HEK293T (cell line): ENCODE measurements at regions not wholly inside any gene's neighbourhood (a gene's known extent, or its start where the extent isn't known, plus 50 kb on each side); places are given as distances from the start of the nearest gene placed in this dataset.

Source experiments
- CTCF ChIA-PET: fragments of 350-600 bp; formaldehyde crosslinking; extraction: SDS; loops from one replicate; lab custom pipeline; 2021; ENCODE audit warnings: antibody characterized with exemption, inconsistent platforms; lab: Yijun Ruan, JAX
- POLR2A ChIA-PET: fragments of 350-600 bp; formaldehyde crosslinking; extraction: SDS; loops from one replicate; lab custom pipeline; 2020; ENCODE audit warnings: antibody characterized with exemption, inconsistent platforms; lab: Yijun Ruan, JAX
- DNase-seq: peaks from one replicate; pipeline ENCODE4 v3.0.0; 2012; ENCODE audit warnings: mixed read lengths; ENCODE audit errors: extremely low spot score
- ARNT ChIP-seq: fragments of 450-650 bp; IDR thresholded peaks from 2 replicates; pipeline ENCODE4 v1.6.1; 2017; ENCODE audit warnings: mild to moderate bottlenecking
- BHLHE40 ChIP-seq: fragments of 450-650 bp; IDR thresholded peaks from 2 replicates; pipeline ENCODE4 v1.6.1; 2016; ENCODE audit warnings: mild to moderate bottlenecking, moderate library complexity, borderline replicate concordance
- CTBP1 ChIP-seq: fragments of 450-650 bp; IDR thresholded peaks from 2 replicates; pipeline ENCODE4 v1.6.1; 2016; ENCODE audit warnings: borderline replicate concordance
- ELF4 ChIP-seq: fragments of 450-650 bp; IDR thresholded peaks from 2 replicates; pipeline ENCODE4 v1.6.1; 2017; ENCODE audit warnings: antibody characterized with exemption
- FOXA1 ChIP-seq: fragments of 450-650 bp; IDR thresholded peaks from 2 replicates; pipeline ENCODE4 v1.6.1; 2016; ENCODE audit warnings: mild to moderate bottlenecking
- FOXK2 ChIP-seq: fragments of 450-650 bp; IDR thresholded peaks from 2 replicates; pipeline ENCODE4 v1.6.1; 2016; ENCODE audit warnings: mild to moderate bottlenecking
- FOXM1 ChIP-seq: fragments of 450-650 bp; IDR thresholded peaks from 2 replicates; pipeline ENCODE4 v1.6.1; 2017; ENCODE audit warnings: mild to moderate bottlenecking, borderline replicate concordance
- HDGF ChIP-seq: fragments of 450-650 bp; IDR thresholded peaks from 2 replicates; pipeline ENCODE4 v1.6.1; 2017; ENCODE audit warnings: antibody characterized with exemption, borderline replicate concordance
- L3MBTL2 ChIP-seq: fragments of 450-650 bp; conservative IDR thresholded peaks from 2 replicates; pipeline ENCODE4 v1.6.1; 2016; ENCODE audit warnings: mild to moderate bottlenecking
- LEF1 ChIP-seq: fragments of 450-650 bp; IDR thresholded peaks from 2 replicates; pipeline ENCODE4 v1.6.1; 2017; ENCODE audit warnings: mild to moderate bottlenecking, borderline replicate concordance
- NFRKB ChIP-seq: fragments of 450-650 bp; IDR thresholded peaks from 2 replicates; pipeline ENCODE4 v1.6.1; 2016; ENCODE audit warnings: mild to moderate bottlenecking, moderate library complexity
- SP1 ChIP-seq: fragments of 450-650 bp; IDR thresholded peaks from 2 replicates; pipeline ENCODE4 v1.6.1; 2017
- SUZ12 ChIP-seq: fragments of 450-650 bp; IDR thresholded peaks from 2 replicates; pipeline ENCODE4 v1.6.1; 2016; ENCODE audit warnings: mild to moderate bottlenecking
- TARDBP ChIP-seq: fragments of 450-650 bp; IDR thresholded peaks from 2 replicates; pipeline ENCODE4 v1.6.1; 2016
- ZNF384 ChIP-seq: fragments of 450-650 bp; IDR thresholded peaks from 2 replicates; pipeline ENCODE4 v1.6.1; 2016
- TF ChIP-seq, protein P1 (sequence below): fragments of 450-650 bp; IDR thresholded peaks from 2 replicates; pipeline ENCODE4 v1.6.1; 2016

DNA sequence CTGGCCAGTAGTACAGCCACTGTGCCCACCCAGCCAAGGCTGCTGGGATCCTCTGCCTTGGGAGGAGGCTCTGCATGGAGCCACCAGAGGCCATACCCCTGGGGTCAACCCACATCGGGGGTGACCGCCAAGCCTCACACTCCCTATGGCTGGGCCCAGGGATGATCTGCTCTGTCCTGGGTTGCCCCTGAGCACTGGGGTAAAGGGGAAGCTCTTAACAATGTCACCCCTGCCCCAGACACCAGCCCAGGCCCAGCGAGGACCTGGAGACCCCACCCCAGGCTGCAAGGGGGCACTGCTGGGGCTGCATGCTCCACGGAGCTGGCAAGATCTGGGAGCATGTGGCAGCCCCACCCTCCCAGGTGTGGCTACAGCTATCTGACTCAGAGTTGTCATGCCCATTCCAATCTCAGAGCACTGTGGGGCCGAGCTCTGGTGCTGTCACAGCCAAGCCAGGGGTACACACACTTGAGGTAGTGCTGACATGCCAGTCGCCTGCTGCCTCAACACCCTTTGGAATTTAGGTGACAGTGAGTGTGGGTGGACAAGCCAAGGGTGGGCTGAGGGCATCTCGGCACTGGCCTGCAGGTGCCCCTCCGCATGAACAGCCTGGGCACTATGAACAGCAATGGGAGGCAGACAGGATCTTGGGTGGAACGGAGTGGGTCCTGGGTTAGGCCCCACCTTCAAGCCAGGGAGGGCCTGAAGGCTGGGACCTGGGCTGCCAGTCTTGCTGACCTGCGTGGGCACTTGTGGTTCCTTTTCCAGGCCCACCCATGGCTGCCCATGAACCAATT, 427.7 kb downstream of the LRRIQ3 start:
- ChIA-PET POLR2A (no interaction called here), CTCF (no interaction called here)
- DNase-seq, result no peak
- TF ChIP-seq NFRKB (no peak), CTBP1 (no peak), FOXA1 (no peak), HDGF (no peak), BHLHE40 (no peak), ELF4 (no peak), FOXM1 (no peak), LEF1 (no peak), TARDBP (no peak), L3MBTL2 (no peak), ARNT (no peak), SUZ12 (no peak), ZNF384 (no peak), FOXK2 (no peak), SP1 (no peak)
- TF ChIP-seq, protein P1, sequence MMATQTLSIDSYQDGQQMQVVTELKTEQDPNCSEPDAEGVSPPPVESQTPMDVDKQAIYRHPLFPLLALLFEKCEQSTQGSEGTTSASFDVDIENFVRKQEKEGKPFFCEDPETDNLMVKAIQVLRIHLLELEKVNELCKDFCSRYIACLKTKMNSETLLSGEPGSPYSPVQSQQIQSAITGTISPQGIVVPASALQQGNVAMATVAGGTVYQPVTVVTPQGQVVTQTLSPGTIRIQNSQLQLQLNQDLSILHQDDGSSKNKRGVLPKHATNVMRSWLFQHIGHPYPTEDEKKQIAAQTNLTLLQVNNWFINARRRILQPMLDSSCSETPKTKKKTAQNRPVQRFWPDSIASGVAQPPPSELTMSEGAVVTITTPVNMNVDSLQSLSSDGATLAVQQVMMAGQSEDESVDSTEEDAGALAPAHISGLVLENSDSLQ, result no peak

DNA sequence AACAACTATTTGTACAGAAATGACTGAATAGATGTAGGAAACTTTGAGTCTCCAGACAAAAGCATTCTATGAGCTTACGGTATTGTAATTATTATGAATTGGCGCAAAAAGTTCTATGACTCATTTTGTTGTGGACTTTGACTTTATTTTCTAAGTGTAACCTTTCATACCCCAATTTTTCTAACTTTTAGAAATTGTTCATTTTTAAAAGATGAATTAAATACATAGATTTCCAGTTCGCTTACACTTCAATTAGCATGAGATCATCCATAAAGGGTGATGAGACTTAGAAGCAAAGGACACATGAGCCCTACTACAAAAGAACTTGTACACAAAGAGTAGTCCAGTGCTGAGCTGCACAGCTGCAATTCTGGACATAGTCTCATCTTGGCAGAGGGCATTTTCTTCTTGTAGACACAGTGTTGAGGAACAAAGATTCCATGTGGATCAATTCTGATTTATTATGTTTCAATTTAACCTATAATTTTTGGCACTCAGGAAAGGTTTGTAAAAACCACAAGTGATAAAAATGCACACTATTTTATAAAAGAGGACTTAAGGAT, 431.1 kb downstream of the LRRIQ3 start:
- POLR2A ChIA-PET, result no interaction called here
- CTCF ChIA-PET, result no interaction called here
- DNase-seq, result no peak
- no peak for TF ChIP-seq SP1
- no peak for TF ChIP-seq SUZ12
- no peak for TF ChIP-seq L3MBTL2
- no peak for TF ChIP-seq FOXM1
- no peak for TF ChIP-seq TARDBP
- no peak for TF ChIP-seq ARNT
- TF ChIP-seq NFRKB, result no peak
- TF ChIP-seq ELF4, result no peak
- no peak for TF ChIP-seq FOXA1
- TF ChIP-seq CTBP1, result no peak
- no peak for TF ChIP-seq HDGF
- TF ChIP-seq, protein P1, result no peak
- no peak for TF ChIP-seq FOXK2
- TF ChIP-seq BHLHE40, result no peak
- TF ChIP-seq LEF1, result no peak
- no peak for TF ChIP-seq ZNF384

DNA sequence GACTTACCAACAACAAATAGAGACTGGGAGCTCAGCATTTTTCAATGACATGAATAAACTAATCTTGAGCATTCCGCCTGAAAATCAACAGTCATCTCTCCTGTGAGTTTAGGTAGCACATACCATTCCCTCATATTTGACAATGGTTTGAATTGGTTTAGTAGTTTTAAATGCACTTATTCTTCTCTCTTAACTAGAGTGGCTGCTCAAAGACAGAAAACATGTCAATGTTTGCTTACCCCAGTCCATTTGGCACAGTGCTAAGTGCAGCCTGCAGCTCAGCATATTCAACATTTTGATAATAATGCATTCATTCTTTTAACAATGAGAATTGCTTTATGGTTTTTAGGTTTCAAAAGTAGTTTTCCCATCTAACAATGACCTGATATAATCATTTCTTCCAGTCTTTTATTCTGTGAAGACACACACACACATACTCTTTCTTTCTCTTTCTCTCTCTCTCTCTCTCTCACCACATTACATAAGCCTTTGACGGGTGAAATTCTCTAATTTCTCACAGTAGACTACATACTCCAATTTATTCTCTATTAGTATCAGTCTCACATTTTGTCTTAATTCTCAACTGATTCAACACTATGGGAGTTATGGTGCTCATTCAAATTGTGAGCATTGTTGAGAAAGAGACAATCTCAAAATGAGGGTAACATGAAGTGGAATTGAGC, 432.3 kb downstream of the LRRIQ3 start:
- ChIA-PET CTCF (no interaction called here), POLR2A (no interaction called here)
- TF ChIP-seq SP1 (no peak), FOXK2 (no peak), L3MBTL2 (no peak), TARDBP (no peak)
- TF ChIP-seq, protein P1, result no peak

DNA sequence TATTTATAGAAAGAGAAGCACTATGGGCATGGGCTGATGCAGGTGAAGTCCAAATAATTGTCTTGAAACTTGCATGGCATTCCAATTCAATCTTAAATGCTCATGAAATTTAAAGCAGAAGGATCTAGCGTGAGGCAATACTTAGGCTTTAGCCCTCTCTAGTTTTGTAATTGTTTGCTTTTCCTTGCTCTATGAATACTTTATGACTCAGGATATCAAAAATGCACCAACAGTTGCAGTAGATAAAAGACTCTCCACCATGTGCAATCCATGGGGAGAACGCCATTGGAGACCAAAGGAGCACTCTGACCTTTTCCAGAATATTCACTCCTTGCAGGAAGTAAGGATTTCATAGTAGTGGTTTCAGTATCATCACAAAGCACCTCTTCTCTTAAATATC, 436.4 kb downstream of the LRRIQ3 start:
- TF ChIP-seq FOXA1 (no peak), BHLHE40 (no peak), SUZ12 (no peak), LEF1 (no peak), TARDBP (no peak), L3MBTL2 (no peak), FOXM1 (no peak), SP1 (no peak), HDGF (no peak), NFRKB (no peak), ELF4 (no peak), FOXK2 (no peak), CTBP1 (no peak), ARNT (no peak), ZNF384 (no peak)
- TF ChIP-seq, protein P1, result no peak
- CTCF ChIA-PET, result no interaction called here
- POLR2A ChIA-PET, result no interaction called here
- no peak for DNase-seq

More for the DNA sequence above, 432.3 kb downstream of the LRRIQ3 start:
- no peak for DNase-seq

DNA sequence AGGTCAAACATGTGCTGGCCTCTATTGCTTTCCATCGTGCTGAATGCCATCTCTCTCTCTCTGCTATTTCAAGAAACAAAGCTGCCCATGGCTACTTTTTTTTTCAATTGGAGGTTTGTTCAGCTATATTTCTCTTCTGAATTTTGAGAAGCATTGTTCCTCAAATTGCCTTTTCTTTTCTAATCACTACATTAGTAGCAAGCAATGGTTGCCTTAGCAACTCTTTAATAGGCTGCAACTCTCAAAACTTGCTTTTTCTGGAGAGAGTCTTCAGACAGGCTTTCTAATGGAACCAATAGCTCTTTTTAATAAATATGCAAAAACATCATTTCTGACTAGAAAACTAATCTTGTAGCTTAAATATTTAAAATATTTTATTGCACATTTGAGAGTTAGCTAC, 439.0 kb downstream of the LRRIQ3 start:
- POLR2A ChIA-PET, result no interaction called here
- no peak for TF ChIP-seq CTBP1
- TF ChIP-seq FOXM1, result no peak
- TF ChIP-seq NFRKB, result no peak
- no peak for TF ChIP-seq ARNT
- TF ChIP-seq SP1, result no peak
- TF ChIP-seq HDGF, result no peak
- no peak for TF ChIP-seq FOXA1
- TF ChIP-seq LEF1, result no peak
- no peak for TF ChIP-seq ZNF384
- TF ChIP-seq TARDBP, result no peak
- no peak for TF ChIP-seq FOXK2
- no peak for TF ChIP-seq L3MBTL2
- no peak for TF ChIP-seq SUZ12
- TF ChIP-seq, protein P1, result no peak
- no peak for TF ChIP-seq BHLHE40
- CTCF ChIA-PET, result interaction anchor here (0.5 kb wide), 1 partner anchor 1443 kb away, joined by 3 read pairs; no protein-coding TSS in a partner anchor

More for the DNA sequence above, 439.0 kb downstream of the LRRIQ3 start:
- DNase-seq, result no peak
